ENCODE measurements at regions not wholly inside any gene's neighbourhood (a gene's known extent, or its start where the extent isn't known, plus 50 kb on each side); places are given as distances from the start of the nearest gene placed in this dataset.
"Not testable (repeated sequence)": the region's sequence is repeated elsewhere in the genome, so short reads cannot be mapped to it uniquely, and the experiment has no call there.

DNA sequence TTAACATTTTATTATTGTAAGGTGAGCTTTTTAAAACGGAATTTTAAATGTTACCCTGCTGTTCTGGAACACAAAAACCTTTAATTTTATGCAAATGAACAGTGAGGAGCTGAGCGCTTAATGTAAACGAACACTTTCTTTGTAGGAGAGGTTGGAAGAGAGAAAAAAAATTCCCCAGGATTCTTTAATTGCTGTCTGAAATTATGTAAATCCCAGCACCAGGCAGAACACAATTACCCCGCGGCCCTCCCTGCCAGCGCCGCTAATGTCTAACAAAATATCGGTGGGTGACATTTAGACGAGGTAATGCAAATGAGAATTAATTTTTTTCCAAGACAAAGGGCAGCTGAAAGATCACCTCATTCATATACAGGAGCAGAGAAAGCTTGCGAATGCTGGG is 143.4 kb upstream of the MVB12B start:
- Histone ChIP-seq H3K9ac (ENCODE audit: insufficient read depth, low read length) (no peak overlapping the region), H4K20me1 (ENCODE audit: control insufficient read depth, extremely low read depth, insufficient read depth, low read length) (no peaks in the 10 kb centered on the region), H3K4me3 (replicated peaks in 1 of 4; ENCODE audit: control extremely low read depth in 1 of 4, insufficient read depth in 1 of 4, low read depth in 3 of 4, low read length in 4 of 4) (no peak overlapping the region), H2AFZ (ENCODE audit: low read length) (no peak overlapping the region), H3K79me2 (ENCODE audit: control insufficient read depth, insufficient read depth, low read length) (no peaks in the 10 kb centered on the region), H3K4me2 (ENCODE audit: extremely low read depth, insufficient read depth, low read length) (no peak overlapping the region), H3K36me3 (ENCODE audit: control insufficient read depth, insufficient read depth, low read length) (no peaks in the 10 kb centered on the region), H3K27ac (ENCODE audit: insufficient read depth, low read length) (no peak overlapping the region), H3K9me3 (ENCODE audit: control insufficient read depth, insufficient read depth, low read depth, low read length) (no peaks in the 10 kb centered on the region), H3K4me1 (ENCODE audit: control insufficient read depth, extremely low read depth, insufficient read depth, low read length) (no peaks in the 10 kb centered on the region), H3K27me3 (ENCODE audit: control insufficient read depth, insufficient read depth, low read length) (peaks cover 2% of the 10 kb centered on the region)
- no peak for DNase-seq (ENCODE audit: low read depth in 2 of 2)
- TF ChIP-seq, protein P1, sequence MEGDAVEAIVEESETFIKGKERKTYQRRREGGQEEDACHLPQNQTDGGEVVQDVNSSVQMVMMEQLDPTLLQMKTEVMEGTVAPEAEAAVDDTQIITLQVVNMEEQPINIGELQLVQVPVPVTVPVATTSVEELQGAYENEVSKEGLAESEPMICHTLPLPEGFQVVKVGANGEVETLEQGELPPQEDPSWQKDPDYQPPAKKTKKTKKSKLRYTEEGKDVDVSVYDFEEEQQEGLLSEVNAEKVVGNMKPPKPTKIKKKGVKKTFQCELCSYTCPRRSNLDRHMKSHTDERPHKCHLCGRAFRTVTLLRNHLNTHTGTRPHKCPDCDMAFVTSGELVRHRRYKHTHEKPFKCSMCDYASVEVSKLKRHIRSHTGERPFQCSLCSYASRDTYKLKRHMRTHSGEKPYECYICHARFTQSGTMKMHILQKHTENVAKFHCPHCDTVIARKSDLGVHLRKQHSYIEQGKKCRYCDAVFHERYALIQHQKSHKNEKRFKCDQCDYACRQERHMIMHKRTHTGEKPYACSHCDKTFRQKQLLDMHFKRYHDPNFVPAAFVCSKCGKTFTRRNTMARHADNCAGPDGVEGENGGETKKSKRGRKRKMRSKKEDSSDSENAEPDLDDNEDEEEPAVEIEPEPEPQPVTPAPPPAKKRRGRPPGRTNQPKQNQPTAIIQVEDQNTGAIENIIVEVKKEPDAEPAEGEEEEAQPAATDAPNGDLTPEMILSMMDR (conservative IDR thresholded peaks at IDR 0.05 in 1 of 2, IDR thresholded peaks at IDR 0.05 in 1 of 2; ENCODE audit: low read depth in 1 of 2, low read length in 2 of 2) = no peak
- no peak for TF ChIP-seq EZH2 (IDR thresholded peaks at IDR 0.05; ENCODE audit: low read length, missing control alignments)

DNA sequence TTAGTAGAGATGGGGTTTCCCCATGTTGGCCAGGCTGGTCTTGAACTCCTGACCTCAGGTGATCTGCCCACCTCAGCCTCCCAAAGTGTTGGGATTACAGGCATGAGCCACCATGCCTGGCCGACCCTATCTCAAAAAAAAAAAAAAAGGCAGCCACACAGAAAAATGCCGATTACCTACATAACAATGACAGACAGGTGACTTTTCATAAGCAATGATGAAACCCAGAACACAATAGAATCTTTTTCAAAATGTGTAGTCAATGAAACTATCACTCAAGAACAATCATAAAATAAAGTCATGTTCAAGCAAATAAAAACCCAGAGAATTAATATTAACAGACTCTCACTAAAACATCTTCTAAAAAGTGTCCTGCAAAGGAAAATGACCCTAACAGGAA is 135.6 kb upstream of the MVB12B start:
- H3K9me3 ChIP-seq (ENCODE audit: control insufficient read depth, insufficient read depth, low read depth, low read length); H4K20me1 ChIP-seq (ENCODE audit: control insufficient read depth, extremely low read depth, insufficient read depth, low read length); H3K4me3 ChIP-seq (replicated peaks in 1 of 4; ENCODE audit: control extremely low read depth in 1 of 4, insufficient read depth in 1 of 4, low read depth in 3 of 4, low read length in 4 of 4); H3K27me3 ChIP-seq (ENCODE audit: control insufficient read depth, insufficient read depth, low read length); H3K36me3 ChIP-seq (ENCODE audit: control insufficient read depth, insufficient read depth, low read length); H3K79me2 ChIP-seq (ENCODE audit: control insufficient read depth, insufficient read depth, low read length); H3K9ac ChIP-seq (ENCODE audit: insufficient read depth, low read length); H3K27ac ChIP-seq (ENCODE audit: insufficient read depth, low read length); DNase-seq (ENCODE audit: low read depth in 2 of 2); H3K4me1 ChIP-seq (ENCODE audit: control insufficient read depth, extremely low read depth, insufficient read depth, low read length); H2AFZ ChIP-seq (ENCODE audit: low read length); H3K4me2 ChIP-seq (ENCODE audit: extremely low read depth, insufficient read depth, low read length): not testable (repeated sequence)

DNA sequence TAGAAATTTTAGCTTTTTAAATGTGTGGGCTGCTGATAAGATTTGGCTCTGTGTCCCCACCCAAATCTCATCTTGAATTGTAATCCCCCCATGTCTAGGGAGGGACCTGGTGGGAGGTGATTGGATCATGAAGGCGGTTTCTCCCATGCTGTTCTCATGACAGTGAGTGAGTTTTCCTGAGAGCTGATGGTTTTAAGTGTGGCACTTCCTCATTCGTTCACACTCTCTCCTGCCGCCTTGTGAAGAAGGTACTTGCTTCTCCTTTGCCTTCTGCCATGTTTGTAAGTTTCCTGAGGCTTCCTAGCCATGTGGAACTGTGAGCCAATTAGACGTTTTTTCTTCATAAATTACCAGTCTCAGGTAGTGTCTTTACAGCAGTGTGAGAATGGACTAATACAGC is 127.8 kb upstream of the MVB12B start:
- no peak overlapping the region for H3K4me3 ChIP-seq (replicated peaks in 1 of 4; ENCODE audit: control extremely low read depth in 1 of 4, insufficient read depth in 1 of 4, low read depth in 3 of 4, low read length in 4 of 4)
- no peaks in the 10 kb centered on the region for H3K79me2 ChIP-seq (ENCODE audit: control insufficient read depth, insufficient read depth, low read length)
- no peak overlapping the region for H3K9ac ChIP-seq (ENCODE audit: insufficient read depth, low read length)
- no peak overlapping the region for H2AFZ ChIP-seq (ENCODE audit: low read length)
- DNase-seq (ENCODE audit: low read depth in 2 of 2) = no peak
- no peaks in the 10 kb centered on the region for H3K4me1 ChIP-seq (ENCODE audit: control insufficient read depth, extremely low read depth, insufficient read depth, low read length)
- H4K20me1 ChIP-seq (ENCODE audit: control insufficient read depth, extremely low read depth, insufficient read depth, low read length) = no peaks in the 10 kb centered on the region
- H3K27ac ChIP-seq (ENCODE audit: insufficient read depth, low read length) = no peak overlapping the region
- H3K36me3 ChIP-seq (ENCODE audit: control insufficient read depth, insufficient read depth, low read length) = no peaks in the 10 kb centered on the region
- no peaks in the 10 kb centered on the region for H3K9me3 ChIP-seq (ENCODE audit: control insufficient read depth, insufficient read depth, low read depth, low read length)
- peaks cover 8% of the 10 kb centered on the region for H3K27me3 ChIP-seq (ENCODE audit: control insufficient read depth, insufficient read depth, low read length)
- TF ChIP-seq, protein P1 (conservative IDR thresholded peaks at IDR 0.05 in 1 of 2, IDR thresholded peaks at IDR 0.05 in 1 of 2; ENCODE audit: low read depth in 1 of 2, low read length in 2 of 2) = no peak
- TF ChIP-seq EZH2 (IDR thresholded peaks at IDR 0.05; ENCODE audit: low read length, missing control alignments) = no peak
- H3K4me2 ChIP-seq (ENCODE audit: extremely low read depth, insufficient read depth, low read length) = no peak overlapping the region

DNA sequence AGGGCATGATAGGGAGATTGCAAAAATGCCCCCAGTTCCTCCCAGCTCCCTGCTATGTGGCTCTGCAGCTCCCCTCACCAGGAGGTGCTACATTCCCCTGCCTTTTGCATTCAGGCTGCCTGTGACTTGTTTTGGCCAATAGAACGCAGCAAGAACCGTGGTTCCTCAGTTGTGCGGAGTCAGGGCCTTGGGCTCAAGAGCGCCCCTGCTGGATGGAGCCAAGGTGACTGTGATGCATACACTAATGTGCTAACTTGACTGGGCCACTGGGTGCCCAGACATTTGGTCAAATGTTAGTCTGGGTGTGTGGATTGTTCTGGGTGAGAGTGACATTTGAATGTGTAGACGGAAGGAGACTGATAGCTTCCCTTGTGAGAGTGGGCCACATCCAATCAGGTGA is 123.3 kb upstream of the MVB12B start:
- Histone ChIP-seq H3K4me3 (replicated peaks in 1 of 4; ENCODE audit: control extremely low read depth in 1 of 4, insufficient read depth in 1 of 4, low read depth in 3 of 4, low read length in 4 of 4) (no peak overlapping the region), H3K36me3 (ENCODE audit: control insufficient read depth, insufficient read depth, low read length) (no peaks in the 10 kb centered on the region), H4K20me1 (ENCODE audit: control insufficient read depth, extremely low read depth, insufficient read depth, low read length) (no peaks in the 10 kb centered on the region), H3K27me3 (ENCODE audit: control insufficient read depth, insufficient read depth, low read length) (peaks cover 6% of the 10 kb centered on the region), H3K27ac (ENCODE audit: insufficient read depth, low read length) (no peak overlapping the region), H3K9ac (ENCODE audit: insufficient read depth, low read length) (no peak overlapping the region), H3K4me1 (ENCODE audit: control insufficient read depth, extremely low read depth, insufficient read depth, low read length) (no peaks in the 10 kb centered on the region), H2AFZ (ENCODE audit: low read length) (no peak overlapping the region), H3K9me3 (ENCODE audit: control insufficient read depth, insufficient read depth, low read depth, low read length) (no peaks in the 10 kb centered on the region), H3K79me2 (ENCODE audit: control insufficient read depth, insufficient read depth, low read length) (no peaks in the 10 kb centered on the region), H3K4me2 (ENCODE audit: extremely low read depth, insufficient read depth, low read length) (no peak overlapping the region)
- DNase-seq (ENCODE audit: low read depth in 2 of 2) = no peak
- no peak for TF ChIP-seq EZH2 (IDR thresholded peaks at IDR 0.05; ENCODE audit: low read length, missing control alignments)
- TF ChIP-seq, protein P1 (conservative IDR thresholded peaks at IDR 0.05 in 1 of 2, IDR thresholded peaks at IDR 0.05 in 1 of 2; ENCODE audit: low read depth in 1 of 2, low read length in 2 of 2) = peak in 1 of 2 donors; percentile 7

All from fibroblast of lung (primary cell).